ENCODE measurements at regions not wholly inside any gene's neighbourhood (a gene's known extent, or its start where the extent isn't known, plus 50 kb on each side); places are given as distances from the start of the nearest gene placed in this dataset.

DNA sequence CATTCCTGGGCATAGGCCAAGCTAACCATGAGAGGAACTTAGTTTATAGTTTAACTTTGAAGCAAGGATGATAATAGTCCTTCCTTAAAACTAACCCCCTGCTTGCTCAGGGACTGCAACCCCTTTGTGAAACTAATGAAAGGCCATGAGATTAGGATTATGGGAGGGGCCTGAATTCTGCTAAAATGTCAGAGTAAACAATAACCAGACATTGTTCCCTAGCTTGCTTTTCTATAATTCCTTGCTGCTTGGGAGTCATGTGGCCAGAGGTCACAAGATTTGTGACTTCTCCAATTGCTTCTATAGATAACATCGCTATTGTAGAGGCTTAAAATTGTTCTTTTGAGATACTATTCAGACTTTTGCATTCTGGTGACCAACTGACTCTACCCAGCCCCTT is 634.0 kb downstream of the TBC1D4 start:
- H3K4me3 ChIP-seq (ENCODE audit: low read depth, low read length): no peak overlapping the region
- no peak for TF ChIP-seq MYC (IDR thresholded peaks at IDR 0.05; ENCODE audit: low read depth, low read length)
- no peak for TF ChIP-seq MAX (IDR thresholded peaks at IDR 0.05; ENCODE audit: low read depth, low read length)
- no peak for DNase-seq (ENCODE audit: low read depth)

GRCh38 chr13:74845806-74846205 is 636.2 kb downstream of the TBC1D4 start:
- DNase-seq (ENCODE audit: low read depth): no peak
- TF ChIP-seq POLR2A (IDR thresholded peaks at IDR 0.05; ENCODE audit: extremely low read depth, insufficient read length) (no peak), MYC (IDR thresholded peaks at IDR 0.05; ENCODE audit: low read depth, low read length) (no peak), MAX (IDR thresholded peaks at IDR 0.05; ENCODE audit: low read depth, low read length) (no peak), CTCF (IDR thresholded peaks at IDR 0.05; ENCODE audit: low read depth, low read length) (no peak)
- H3K4me3 ChIP-seq (ENCODE audit: low read depth, low read length): no peak overlapping the region

DNA sequence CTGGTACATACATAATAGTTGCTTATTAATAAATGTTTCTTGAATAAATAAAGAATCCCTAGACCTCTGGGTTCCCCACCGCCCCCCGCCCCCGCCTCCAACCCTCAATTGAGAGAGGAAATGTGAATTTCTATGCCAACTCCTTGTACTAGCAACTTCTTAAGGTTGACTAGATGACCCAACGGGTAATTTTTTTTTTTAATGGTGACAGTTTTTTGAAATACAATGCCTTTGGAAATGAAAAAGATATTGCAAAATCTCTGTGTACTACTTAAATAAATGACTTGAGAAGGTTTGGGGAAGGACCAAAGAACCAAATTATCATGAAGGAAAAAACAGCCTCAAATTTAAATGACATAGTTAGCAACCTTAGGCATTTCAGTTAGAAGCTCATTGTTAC is 640.3 kb downstream of the TBC1D4 start:
- TF ChIP-seq CTCF (IDR thresholded peaks at IDR 0.05; ENCODE audit: low read depth, low read length) (no peak), MYC (IDR thresholded peaks at IDR 0.05; ENCODE audit: low read depth, low read length) (no peak), MAX (IDR thresholded peaks at IDR 0.05; ENCODE audit: low read depth, low read length) (no peak)
- DNase-seq (ENCODE audit: low read depth): no peak
- H3K4me3 ChIP-seq (ENCODE audit: low read depth, low read length): no peak overlapping the region

- no peak for TF ChIP-seq POLR2A (IDR thresholded peaks at IDR 0.05; ENCODE audit: extremely low read depth, insufficient read length)
- TF ChIP-seq MAX (IDR thresholded peaks at IDR 0.05; ENCODE audit: low read depth, low read length): no peak
- no peak for TF ChIP-seq CTCF (IDR thresholded peaks at IDR 0.05; ENCODE audit: low read depth, low read length)
- TF ChIP-seq MYC (IDR thresholded peaks at IDR 0.05; ENCODE audit: low read depth, low read length): no peak
- DNase-seq (ENCODE audit: low read depth): no peak
- H3K4me3 ChIP-seq (ENCODE audit: low read depth, low read length): no peak overlapping the region
Observed at GRCh38 chr13:74841123-74841522, 640.8 kb downstream of the TBC1D4 start.

DNA sequence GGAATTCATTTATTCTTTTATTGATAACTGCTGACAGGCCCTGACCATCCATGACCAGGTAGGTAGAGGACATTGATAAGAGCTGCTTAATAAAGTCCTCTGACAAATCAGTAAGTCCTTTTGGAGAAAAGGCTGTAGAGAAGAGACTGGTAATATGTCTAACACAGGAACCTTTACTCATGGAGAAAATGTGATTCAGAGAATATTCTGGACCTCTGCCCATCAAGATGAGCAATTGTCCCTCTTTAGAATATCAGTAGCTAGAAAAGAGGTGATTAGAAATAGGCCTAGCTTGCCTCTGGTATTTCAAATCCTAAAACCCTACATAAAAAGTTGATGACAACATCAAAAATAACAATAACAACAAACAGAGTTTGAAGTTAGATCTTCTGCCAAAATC is 642.3 kb downstream of the TBC1D4 start:
- no peak overlapping the region for H3K4me3 ChIP-seq (ENCODE audit: low read depth, low read length)
- TF ChIP-seq MYC (IDR thresholded peaks at IDR 0.05; ENCODE audit: low read depth, low read length) (no peak), MAX (IDR thresholded peaks at IDR 0.05; ENCODE audit: low read depth, low read length) (no peak), CTCF (IDR thresholded peaks at IDR 0.05; ENCODE audit: low read depth, low read length) (no peak), POLR2A (IDR thresholded peaks at IDR 0.05; ENCODE audit: extremely low read depth, insufficient read length) (no peak)
- DNase-seq (ENCODE audit: low read depth): no peak

DNA sequence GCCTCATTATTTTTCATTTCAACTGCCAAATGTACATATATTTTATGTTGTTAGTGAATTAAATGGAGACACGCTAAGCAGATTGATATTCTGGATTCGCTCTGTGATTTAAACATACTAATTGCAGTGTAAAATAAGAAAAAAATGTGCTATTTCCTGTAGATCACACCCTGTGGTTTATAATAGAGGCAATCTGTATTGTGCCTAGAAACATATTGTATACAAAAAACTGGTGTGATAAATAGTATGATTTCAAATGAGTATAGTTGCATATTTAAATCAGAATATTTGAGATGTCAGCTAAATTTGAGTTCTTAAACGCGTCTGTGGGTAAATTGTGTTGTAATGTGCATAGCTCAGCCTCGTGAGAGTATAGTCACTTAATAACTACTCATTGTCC is 643.9 kb downstream of the TBC1D4 start:
- TF ChIP-seq CTCF (IDR thresholded peaks at IDR 0.05; ENCODE audit: low read depth, low read length): no peak
- TF ChIP-seq POLR2A (IDR thresholded peaks at IDR 0.05; ENCODE audit: extremely low read depth, insufficient read length): no peak
- TF ChIP-seq MAX (IDR thresholded peaks at IDR 0.05; ENCODE audit: low read depth, low read length): no peak
- TF ChIP-seq MYC (IDR thresholded peaks at IDR 0.05; ENCODE audit: low read depth, low read length): no peak
- H3K4me3 ChIP-seq (ENCODE audit: low read depth, low read length): no peak overlapping the region
- no peak for DNase-seq (ENCODE audit: low read depth)

All from NB4 (cell line).